Activated B cell treated with CpG ODN at 0.5 μM for 24 hours (primary cell): ENCODE measurements at regions not wholly inside any gene's neighbourhood (a gene's known extent, or its start where the extent isn't known, plus 50 kb on each side); places are given as distances from the start of the nearest gene placed in this dataset.

Experiments
- ATAC-seq: fragments of 200-7000 bp; cut with Tn5 transposase; one replicate; pipeline ENCODE4 v1.10.0; 2021; ENCODE audit warnings: low read depth, mild to moderate bottlenecking, moderate library complexity
- CTCF ChIA-PET: fragments of 350-600 bp; sonication (Branson Sonifier 250); formaldehyde crosslinking; loops from one replicate; lab custom pipeline; 2021; ENCODE audit warnings: antibody characterized with exemption; lab: Charles Lee
- POLR2A ChIA-PET: fragments of 350-600 bp; sonication (Branson Sonifier 250); formaldehyde crosslinking; loops from one replicate; lab custom pipeline; 2021; ENCODE audit warnings: antibody characterized with exemption; lab: Charles Lee
- DNase-seq: peaks from one replicate; pipeline ENCODE4 v3.0.0; 2022
- H3K27ac Mint-ChIP-seq: one replicate; pipeline ENCODE4 v1.8.0; 2020; ENCODE audit warnings: mixed read lengths
- H3K27me3 Mint-ChIP-seq: one replicate; pipeline ENCODE4 v1.8.0; 2021; ENCODE audit warnings: mixed read lengths
- H3K36me3 Mint-ChIP-seq: one replicate; pipeline ENCODE4 v1.8.0; 2021; ENCODE audit warnings: low read depth, mixed read lengths
- H3K4me1 Mint-ChIP-seq: one replicate; pipeline ENCODE4 v1.8.0; 2021; ENCODE audit warnings: mixed read lengths
- H3K4me3 Mint-ChIP-seq: one replicate; pipeline ENCODE4 v1.8.0; 2020; ENCODE audit warnings: mild to moderate bottlenecking, mixed read lengths
- H3K9me3 Mint-ChIP-seq: one replicate; pipeline ENCODE4 v1.8.0; 2020; ENCODE audit warnings: mixed read lengths
- CTCF ChIP-seq: fragments of 200-600 bp; IDR thresholded peaks from one replicate; pipeline ENCODE4 v1.8.0; 2022; ENCODE audit warnings: antibody characterized with exemption, mild to moderate bottlenecking
- intact Hi-C: fragments of 100-400 bp; cut with micrococcal nuclease; formaldehyde crosslinking; loops from one replicate; pipeline ENCODE4 v1.15.1; 2024

- H3K27me3 Mint-ChIP-seq: no peaks in the 10 kb centered on the region
- no peak overlapping the region for H3K4me3 Mint-ChIP-seq
- H3K9me3 Mint-ChIP-seq: peaks cover 5% of the 10 kb centered on the region
- no peaks in the 10 kb centered on the region for H3K4me1 Mint-ChIP-seq
- intact Hi-C loops: no loop called here
- no peak overlapping the region for H3K27ac Mint-ChIP-seq
- no peak for ATAC-seq
- no peak for TF ChIP-seq CTCF
- POLR2A ChIA-PET: no interaction called here
- no peak for DNase-seq
- H3K36me3 Mint-ChIP-seq: no peaks in the 10 kb centered on the region
- CTCF ChIA-PET: no interaction called here
Measured at GRCh38 chr5:82408033-82408432, 129.9 kb upstream of the RPS23 start.

GRCh38 chr5:82406205-82406773, 128.1 kb upstream of the RPS23 start:
- Mint-ChIP-seq H3K9me3 (peaks cover 5% of the 10 kb centered on the region), H3K4me1 (no peaks in the 10 kb centered on the region), H3K36me3 (no peaks in the 10 kb centered on the region), H3K27me3 (no peaks in the 10 kb centered on the region), H3K4me3 (no peak overlapping the region), H3K27ac (no peak overlapping the region)
- ATAC-seq (no peak), DNase-seq (no peak)
- no peak for TF ChIP-seq CTCF
- CTCF ChIA-PET: no interaction called here
- intact Hi-C loops: no loop called here
- POLR2A ChIA-PET: no interaction called here

GRCh38 chr5:82405618-82406204, 127.6 kb upstream of the RPS23 start:
- CTCF ChIA-PET: no interaction called here
- no peak overlapping the region for H3K4me3 Mint-ChIP-seq
- no peaks in the 10 kb centered on the region for H3K36me3 Mint-ChIP-seq
- no peak for DNase-seq
- POLR2A ChIA-PET: no interaction called here
- ATAC-seq: no peak
- no peak overlapping the region for H3K27ac Mint-ChIP-seq
- no peaks in the 10 kb centered on the region for H3K4me1 Mint-ChIP-seq
- intact Hi-C loops: no loop called here
- TF ChIP-seq CTCF: no peak
- peaks cover 5% of the 10 kb centered on the region for H3K9me3 Mint-ChIP-seq
- no peaks in the 10 kb centered on the region for H3K27me3 Mint-ChIP-seq

DNA sequence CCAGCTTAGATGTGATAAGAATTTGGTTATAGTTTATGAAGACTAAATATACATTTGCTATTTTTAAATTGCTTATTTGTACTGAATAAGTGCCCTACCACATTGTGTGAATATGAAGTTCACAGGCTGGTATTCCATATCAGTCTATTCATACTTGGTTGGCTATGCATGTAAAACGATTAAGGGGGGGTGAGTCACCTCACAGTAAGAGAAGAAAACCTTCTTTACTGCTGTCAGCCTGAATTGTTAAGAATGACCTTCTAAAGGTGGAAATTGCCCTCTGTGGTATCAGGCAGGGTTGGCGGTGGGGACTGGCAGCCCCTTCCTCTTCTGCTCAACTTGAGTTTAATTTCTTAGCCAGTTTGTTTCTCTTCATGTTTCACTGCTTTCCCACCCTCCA, 127.0 kb upstream of the RPS23 start:
- H3K4me1 Mint-ChIP-seq: no peaks in the 10 kb centered on the region
- intact Hi-C loops: no loop called here
- no peak overlapping the region for H3K4me3 Mint-ChIP-seq
- H3K27me3 Mint-ChIP-seq: no peaks in the 10 kb centered on the region
- H3K36me3 Mint-ChIP-seq: no peaks in the 10 kb centered on the region
- TF ChIP-seq CTCF: no peak
- peaks cover 5% of the 10 kb centered on the region for H3K9me3 Mint-ChIP-seq
- DNase-seq (no peak), ATAC-seq (no peak)
- no peak overlapping the region for H3K27ac Mint-ChIP-seq
- POLR2A ChIA-PET: no interaction called here
- CTCF ChIA-PET: no interaction called here

- H3K9me3 Mint-ChIP-seq: peaks cover 5% of the 10 kb centered on the region
- CTCF ChIA-PET: no interaction called here
- DNase-seq (no peak), ATAC-seq (no peak)
- intact Hi-C loops: no loop called here
- no peaks in the 10 kb centered on the region for H3K4me1 Mint-ChIP-seq
- H3K4me3 Mint-ChIP-seq: no peak overlapping the region
- H3K36me3 Mint-ChIP-seq: no peaks in the 10 kb centered on the region
- POLR2A ChIA-PET: no interaction called here
- TF ChIP-seq CTCF: no peak
- no peak overlapping the region for H3K27ac Mint-ChIP-seq
- H3K27me3 Mint-ChIP-seq: no peaks in the 10 kb centered on the region
Measured at GRCh38 chr5:82404382-82404945, 126.3 kb upstream of the RPS23 start.
